Activated CD4-positive, alpha-beta T cell treated with anti-CD3 and anti-CD28 coated beads, Interleukin-10, Interleukin-2, amounts not matched to agents 100 ng/mL and 50 ng/mL, durations not matched to agents 16 hours and 8 hours (primary cell): ENCODE measurements at regions not wholly inside any gene's neighbourhood (a gene's known extent, or its start where the extent isn't known, plus 50 kb on each side); places are given as distances from the start of the nearest gene placed in this dataset.

ENCODE experiments used
- DNase-seq: peaks from one replicate; pipeline ENCODE4 v3.0.0-alpha.2; 2020

DNA sequence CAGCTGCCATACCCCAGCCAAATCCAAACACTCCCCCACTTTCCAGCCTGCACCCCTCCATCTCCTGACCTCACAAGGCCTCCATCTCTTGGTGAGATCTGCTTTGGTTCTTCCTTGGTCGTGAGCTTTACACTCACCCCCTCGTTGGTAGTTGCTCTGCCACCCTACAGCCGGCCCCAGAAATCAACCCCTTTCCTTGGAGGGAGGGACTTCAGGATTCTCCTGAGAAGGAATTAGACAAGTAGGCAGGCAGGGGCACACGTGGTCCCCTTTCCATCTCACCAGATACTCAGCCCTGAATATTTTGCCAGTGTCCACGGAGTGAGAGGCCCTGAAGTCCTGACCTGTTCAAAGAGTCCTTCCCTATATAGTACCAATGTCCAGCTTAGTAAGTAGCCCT is 120.0 kb upstream of the PWP1 start:
- no peak for DNase-seq

DNA sequence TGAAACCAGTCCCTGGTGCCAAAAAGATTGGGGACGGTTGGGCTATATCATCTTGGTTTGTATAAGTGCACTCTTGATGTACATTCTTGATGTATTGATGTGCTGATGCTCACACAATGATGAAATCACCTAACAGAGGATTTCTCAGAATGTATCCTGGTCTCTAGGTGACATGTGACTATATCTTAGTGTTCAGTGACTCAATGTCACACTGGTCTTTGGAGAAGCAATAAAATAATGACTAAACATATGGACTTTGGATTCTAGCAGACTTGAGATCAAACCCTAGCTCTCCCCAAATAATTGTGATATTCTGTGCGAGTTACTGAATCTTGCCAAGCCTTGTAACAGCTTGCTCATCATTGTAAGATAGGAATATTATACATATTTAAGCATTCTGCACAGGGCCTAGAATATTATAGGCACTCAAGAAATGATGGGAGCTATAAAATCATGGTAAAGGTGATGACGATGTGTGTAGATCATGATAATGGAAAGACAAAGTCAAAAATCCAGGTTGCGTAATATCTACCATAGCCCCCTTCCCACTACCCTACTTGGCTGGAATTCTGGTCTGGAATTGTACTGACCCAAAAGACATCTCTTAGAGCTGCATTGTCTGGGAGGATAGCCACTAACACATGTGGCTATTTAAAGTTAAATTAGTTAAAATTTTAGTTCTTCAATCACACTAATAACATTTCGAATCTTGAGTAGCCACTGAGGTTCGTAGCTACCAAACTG is 117.6 kb upstream of the PWP1 start:
- DNase-seq = no peak

GRCh38 chr12:107568718-107569117 is 116.9 kb upstream of the PWP1 start:
- no peak for DNase-seq

DNA sequence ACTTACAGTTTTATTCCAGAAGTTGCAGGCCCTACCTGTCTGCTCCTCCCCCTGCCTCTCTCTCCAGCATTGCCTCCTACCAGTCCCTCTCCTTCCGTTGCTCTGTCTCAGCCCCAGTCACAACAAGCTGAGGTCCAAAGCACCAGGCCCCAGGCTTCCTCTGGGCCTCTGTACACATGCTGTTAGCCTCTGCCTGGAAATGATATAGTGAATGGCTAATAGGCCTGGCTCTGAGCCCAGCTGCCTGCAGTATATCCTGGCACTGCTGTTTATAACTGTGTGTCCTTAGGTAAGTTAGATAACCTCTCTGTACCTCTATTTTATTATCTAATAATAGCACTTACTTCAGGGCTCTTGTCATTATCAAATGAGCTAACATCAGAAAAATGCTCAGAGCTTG is 114.9 kb upstream of the PWP1 start:
- no peak for DNase-seq

- DNase-seq = no peak
Measured at GRCh38 chr12:107571492-107571891, 114.1 kb upstream of the PWP1 start.

- no peak for DNase-seq
Measured at GRCh38 chr12:107574691-107575090, 110.9 kb upstream of the PWP1 start.

DNA sequence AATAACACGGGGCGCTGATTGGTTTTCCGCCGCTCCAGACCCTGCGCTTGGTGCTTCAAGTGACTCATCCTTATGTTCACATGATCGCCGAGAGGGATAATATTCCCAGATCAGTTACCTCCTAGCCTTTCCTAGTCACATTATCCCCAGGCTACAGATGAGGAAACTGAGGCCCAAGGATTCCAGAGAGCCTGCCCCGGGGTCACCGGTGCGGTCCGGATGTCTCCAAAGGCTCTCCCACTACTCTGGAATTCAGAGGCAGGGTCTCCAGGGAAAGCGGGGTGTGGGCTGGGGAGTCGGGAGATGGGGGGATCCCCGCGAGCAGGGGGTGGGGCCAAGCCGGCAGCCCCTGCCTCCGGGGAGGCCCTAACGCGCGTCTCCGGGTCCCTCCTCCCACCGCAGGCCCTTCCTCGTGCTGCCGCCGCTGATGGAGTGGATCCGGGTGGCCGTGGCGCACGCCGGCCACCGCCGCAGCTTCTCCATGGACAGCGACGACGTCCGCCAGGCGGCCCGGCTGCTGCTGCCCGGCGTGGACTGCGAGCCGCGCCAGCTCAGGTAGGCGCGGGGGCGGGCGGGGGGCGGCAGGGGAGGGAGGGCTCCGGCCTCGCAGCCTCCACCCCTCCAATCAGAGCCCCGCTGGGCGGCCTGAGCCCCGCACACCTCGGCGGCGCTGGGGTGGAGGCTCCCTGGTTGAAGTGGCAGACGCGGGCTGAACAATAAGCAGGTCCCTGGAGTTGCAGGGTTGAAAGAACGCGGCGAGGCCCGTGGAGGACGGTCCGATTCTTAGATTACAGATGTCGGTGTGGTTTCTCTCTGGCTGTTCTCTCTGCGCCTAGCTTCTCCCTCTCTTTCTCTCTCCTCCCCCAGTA is 104.6 kb upstream of the PWP1 start:
- DNase-seq = no peak

GRCh38 chr12:107581619-107582015 is 104.0 kb upstream of the PWP1 start:
- DNase-seq = no peak

GRCh38 chr12:107583551-107583950 is 102.0 kb upstream of the PWP1 start:
- DNase-seq = no peak

DNA sequence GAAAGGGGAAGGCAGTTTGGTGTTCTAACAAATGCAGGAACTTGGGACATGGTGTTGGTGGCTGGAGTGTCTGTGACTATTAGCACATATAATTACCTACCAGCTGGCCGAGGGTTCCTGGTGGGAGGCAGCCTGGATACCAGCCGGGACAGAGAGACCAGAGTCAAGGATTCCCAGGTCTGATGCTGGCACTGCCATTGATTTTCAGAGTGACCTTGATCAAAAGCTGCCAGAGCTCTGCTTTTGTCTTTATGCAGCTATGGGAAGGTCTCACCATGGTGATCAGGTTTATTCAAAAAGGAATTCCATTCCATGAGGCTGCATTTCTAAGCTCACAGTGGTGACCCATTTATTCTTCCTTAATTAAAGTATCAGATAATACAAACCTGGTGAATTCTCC is 101.0 kb upstream of the PWP1 start:
- no peak for DNase-seq

DNA sequence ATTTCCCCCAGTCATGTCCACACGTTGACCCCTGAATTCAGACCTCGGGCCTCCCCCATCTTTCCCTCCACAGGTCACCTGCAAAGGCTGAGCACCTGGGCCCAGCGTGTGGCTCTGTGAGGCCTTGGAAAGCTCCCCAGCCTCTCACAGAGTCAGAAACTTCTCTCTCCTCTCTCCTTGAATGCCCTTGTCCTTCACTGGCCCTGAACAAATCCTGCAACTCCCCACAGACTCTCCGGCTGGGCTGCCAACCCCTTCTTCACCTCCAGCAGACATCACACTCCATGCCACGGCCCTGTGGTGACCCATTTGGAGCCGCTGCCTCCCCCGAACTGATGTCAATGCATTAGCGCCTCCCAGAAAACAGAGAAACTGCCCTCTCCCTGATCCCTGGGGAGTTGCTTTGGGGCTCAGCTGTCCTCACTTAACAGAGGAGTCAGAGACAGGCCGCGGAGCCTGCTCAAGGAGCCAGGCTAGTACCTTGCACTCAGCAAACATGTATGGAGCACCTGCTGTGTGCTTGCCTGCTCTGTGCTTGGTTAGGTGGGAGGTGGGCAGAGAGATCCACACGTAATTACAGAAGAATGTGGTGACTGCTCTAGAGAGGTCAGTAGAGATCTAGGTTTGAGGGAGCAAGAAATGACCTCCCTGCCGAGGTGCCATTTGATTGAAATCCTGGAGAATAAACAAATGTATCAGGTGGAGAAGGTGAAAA is 99.2 kb upstream of the PWP1 start:
- no peak for DNase-seq

- DNase-seq = no peak
Measured at GRCh38 chr12:107590413-107590812, 95.2 kb upstream of the PWP1 start.

- DNase-seq = no peak
Measured at GRCh38 chr12:107590814-107591375, 94.7 kb upstream of the PWP1 start.

DNA sequence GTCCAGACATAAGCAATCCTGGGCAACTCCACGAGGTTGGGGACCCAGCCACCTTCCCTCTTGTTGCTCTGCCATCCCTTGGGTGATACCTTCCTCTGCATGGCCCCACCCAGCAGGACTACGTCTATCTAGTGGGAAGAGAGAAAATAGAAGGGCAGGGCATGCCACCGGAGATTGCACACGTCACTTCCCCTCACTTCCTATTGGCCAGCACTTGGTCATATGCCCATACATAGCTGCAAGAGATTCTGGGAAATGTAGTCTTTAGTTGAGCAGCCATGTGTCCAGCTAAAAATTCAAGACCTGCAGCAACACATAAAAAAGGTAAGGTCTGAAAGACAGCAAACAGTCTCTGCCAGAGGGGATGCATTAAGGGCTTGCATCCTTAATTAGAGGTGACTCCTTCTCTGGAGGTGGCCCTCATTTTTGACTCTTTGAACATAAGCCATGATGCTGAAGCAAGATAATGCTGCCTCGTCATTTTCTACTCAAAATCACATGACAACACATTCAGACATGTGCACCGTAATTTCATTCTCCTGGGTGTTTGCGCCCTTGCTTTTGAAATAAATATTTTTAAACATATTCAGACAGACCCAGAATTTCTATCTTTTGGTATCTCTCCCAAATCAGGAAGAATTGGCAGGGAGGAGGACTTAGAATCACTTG is 91.8 kb upstream of the PWP1 start:
- DNase-seq = peak; percentile 11

- no peak for DNase-seq
Measured at GRCh38 chr12:107594995-107595394, 90.6 kb upstream of the PWP1 start.

GRCh38 chr12:107597695-107598410 is 87.7 kb upstream of the PWP1 start:
- no peak for DNase-seq

DNA sequence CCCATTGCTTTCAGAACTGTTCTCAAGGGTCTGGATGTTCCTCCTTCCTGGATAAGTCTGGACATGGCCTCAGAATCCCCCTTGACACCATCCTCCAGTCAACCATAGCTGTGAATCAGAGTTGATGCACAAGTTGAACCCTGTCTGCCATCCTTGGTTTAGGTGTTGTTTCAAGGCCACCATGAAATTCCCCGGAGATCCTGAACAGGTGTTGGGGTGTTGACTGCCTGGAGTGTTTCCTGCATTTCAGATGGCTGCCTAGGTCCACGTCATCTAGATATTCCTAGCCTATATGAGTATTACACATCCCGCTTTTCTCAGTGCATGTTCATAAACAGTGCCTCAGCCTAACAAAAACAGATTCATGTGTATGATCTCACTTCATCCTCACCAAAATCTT is 86.7 kb upstream of the PWP1 start:
- DNase-seq = no peak

GRCh38 chr12:107600581-107601144 is 84.9 kb upstream of the PWP1 start:
- DNase-seq = no peak

DNA sequence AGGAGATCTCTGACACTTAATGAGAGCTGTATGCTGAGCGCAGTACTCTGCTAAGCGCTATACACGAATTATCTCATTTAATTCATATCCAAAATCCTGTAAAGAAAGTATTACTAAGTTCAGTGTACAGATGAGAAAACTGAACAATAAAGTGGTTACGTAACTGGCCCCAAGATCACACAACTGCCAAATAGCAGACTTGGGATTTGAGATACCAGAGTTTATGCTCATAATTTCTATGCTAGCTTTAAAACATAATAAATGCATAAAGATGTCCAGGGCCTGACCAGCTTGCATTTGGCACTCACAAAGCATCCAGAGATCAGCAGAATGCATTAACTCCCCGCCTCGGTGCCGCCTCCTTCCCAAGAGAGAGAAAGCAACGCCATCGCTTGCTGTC is 83.2 kb upstream of the PWP1 start:
- DNase-seq = no peak

- DNase-seq = no peak
Measured at GRCh38 chr12:107605293-107605692, 80.3 kb upstream of the PWP1 start.

GRCh38 chr12:107607464-107608392 is 77.9 kb upstream of the PWP1 start:
- peak; percentile 80 for DNase-seq
